ENCODE measurements at regions not wholly inside any gene's neighbourhood (a gene's known extent, or its start where the extent isn't known, plus 50 kb on each side); places are given as distances from the start of the nearest gene placed in this dataset.

GRCh38 chr2:128617661-128618060 is 299.0 kb upstream of the HS6ST1 start:
- Histone ChIP-seq H3K27ac (ENCODE audit: low read depth, low read length) (no peak overlapping the region), H3K27me3 (ENCODE audit: low read length) (no peaks in the 10 kb centered on the region), H3F3A (ENCODE audit: insufficient read depth) (no peaks in the 10 kb centered on the region), H3K36me3 (ENCODE audit: low read length) (no peaks in the 10 kb centered on the region), H3K79me2 (ENCODE audit: insufficient read depth, low read length) (no peaks in the 10 kb centered on the region), H3K4me3 (ENCODE audit: insufficient read depth, low read length, poor library complexity, severe bottlenecking) (no peak overlapping the region), H4K20me1 (ENCODE audit: low read depth, low read length) (no peaks in the 10 kb centered on the region), H3K9ac (ENCODE audit: low read length) (no peak overlapping the region), H2AFZ (ENCODE audit: low read depth, low read length, severe bottlenecking) (no peak overlapping the region), H3K9me2 (replicated peaks; ENCODE audit: insufficient read depth, low read length) (no peaks in the 10 kb centered on the region), H3K4me2 (ENCODE audit: low read depth, low read length, poor library complexity, severe bottlenecking) (no peak overlapping the region), H3K9me3 (ENCODE audit: insufficient read depth, low read length) (no peaks in the 10 kb centered on the region)
- no peak for TF ChIP-seq EZH2phosphoT487 (conservative IDR thresholded peaks at IDR 0.05; ENCODE audit: low read length)
- TF ChIP-seq CTCF (IDR thresholded peaks at IDR 0.05; ENCODE audit: insufficient read depth, low read length, poor library complexity, severe bottlenecking), result no peak

- Histone ChIP-seq H3K9me2 (replicated peaks; ENCODE audit: insufficient read depth, low read length) (no peaks in the 10 kb centered on the region), H4K20me1 (ENCODE audit: low read depth, low read length) (no peaks in the 10 kb centered on the region), H3K4me3 (ENCODE audit: insufficient read depth, low read length, poor library complexity, severe bottlenecking) (no peak overlapping the region)
Observed at GRCh38 chr2:128618642-128619041, 300.0 kb upstream of the HS6ST1 start.

GRCh38 chr2:128619471-128620325 is 301.0 kb upstream of the HS6ST1 start:
- Histone ChIP-seq H3F3A (ENCODE audit: insufficient read depth) (no peaks in the 10 kb centered on the region), H3K9me2 (replicated peaks; ENCODE audit: insufficient read depth, low read length) (no peaks in the 10 kb centered on the region), H3K9ac (ENCODE audit: low read length) (no peak overlapping the region), H3K36me3 (ENCODE audit: low read length) (no peaks in the 10 kb centered on the region), H3K27me3 (ENCODE audit: low read length) (no peaks in the 10 kb centered on the region), H4K20me1 (ENCODE audit: low read depth, low read length) (no peaks in the 10 kb centered on the region), H2AFZ (ENCODE audit: low read depth, low read length, severe bottlenecking) (no peak overlapping the region), H3K4me2 (ENCODE audit: low read depth, low read length, poor library complexity, severe bottlenecking) (no peak overlapping the region), H3K27ac (ENCODE audit: low read depth, low read length) (no peak overlapping the region), H3K79me2 (ENCODE audit: insufficient read depth, low read length) (no peaks in the 10 kb centered on the region), H3K4me3 (ENCODE audit: insufficient read depth, low read length, poor library complexity, severe bottlenecking) (no peak overlapping the region), H3K9me3 (ENCODE audit: insufficient read depth, low read length) (no peaks in the 10 kb centered on the region)
- TF ChIP-seq CTCF (IDR thresholded peaks at IDR 0.05; ENCODE audit: insufficient read depth, low read length, poor library complexity, severe bottlenecking) (no peak), EZH2phosphoT487 (conservative IDR thresholded peaks at IDR 0.05; ENCODE audit: low read length) (no peak)

More at GRCh38 chr2:128618642-128619041, 300.0 kb upstream of the HS6ST1 start:
- H3F3A ChIP-seq (ENCODE audit: insufficient read depth), result no peaks in the 10 kb centered on the region
- no peak overlapping the region for H3K27ac ChIP-seq (ENCODE audit: low read depth, low read length)
- no peaks in the 10 kb centered on the region for H3K27me3 ChIP-seq (ENCODE audit: low read length)
- H3K9ac ChIP-seq (ENCODE audit: low read length), result no peak overlapping the region
- TF ChIP-seq EZH2phosphoT487 (conservative IDR thresholded peaks at IDR 0.05; ENCODE audit: low read length) (no peak), CTCF (IDR thresholded peaks at IDR 0.05; ENCODE audit: insufficient read depth, low read length, poor library complexity, severe bottlenecking) (no peak)
- no peaks in the 10 kb centered on the region for H3K36me3 ChIP-seq (ENCODE audit: low read length)
- no peaks in the 10 kb centered on the region for H3K9me3 ChIP-seq (ENCODE audit: insufficient read depth, low read length)
- no peaks in the 10 kb centered on the region for H3K79me2 ChIP-seq (ENCODE audit: insufficient read depth, low read length)
- H3K4me2 ChIP-seq (ENCODE audit: low read depth, low read length, poor library complexity, severe bottlenecking), result no peak overlapping the region
- no peak overlapping the region for H2AFZ ChIP-seq (ENCODE audit: low read depth, low read length, severe bottlenecking)
